NCI-H128 (cell line): ENCODE measurements at regions not wholly inside any gene's neighbourhood (a gene's known extent, or its start where the extent isn't known, plus 50 kb on each side); places are given as distances from the start of the nearest gene placed in this dataset.

ENCODE experiments used
- DNase-seq: peaks from one replicate; lab custom pipeline; 2025; ENCODE audit not compliant: unreplicated experiment; lab: John Stamatoyannopoulos, UW

GRCh38 chr15:47283246-47283645, 434.1 kb upstream of the SEMA6D start:
- no peak for DNase-seq

GRCh38 chr15:47288794-47289193, 428.5 kb upstream of the SEMA6D start:
- DNase-seq, result no peak

- DNase-seq, result no peak
Measured at GRCh38 chr15:47289656-47290055, 427.6 kb upstream of the SEMA6D start.

GRCh38 chr15:47291767-47292166, 425.5 kb upstream of the SEMA6D start:
- DNase-seq, result no peak

GRCh38 chr15:47292638-47293190, 424.6 kb upstream of the SEMA6D start:
- no peak for DNase-seq

- no peak for DNase-seq
Measured at GRCh38 chr15:47293466-47294162, 423.7 kb upstream of the SEMA6D start.

- DNase-seq, result no peak
Measured at GRCh38 chr15:47294765-47295259, 422.5 kb upstream of the SEMA6D start.

- DNase-seq, result no peak
Measured at GRCh38 chr15:47296881-47297280, 420.4 kb upstream of the SEMA6D start.

- no peak for DNase-seq
Measured at GRCh38 chr15:47299846-47300434, 417.4 kb upstream of the SEMA6D start.

- no peak for DNase-seq
Measured at GRCh38 chr15:47300596-47300995, 416.7 kb upstream of the SEMA6D start.

GRCh38 chr15:47301481-47301880, 415.8 kb upstream of the SEMA6D start:
- peak; percentile 18 for DNase-seq

- DNase-seq, result no peak
Measured at GRCh38 chr15:47304656-47305055, 412.6 kb upstream of the SEMA6D start.

- no peak for DNase-seq
Measured at GRCh38 chr15:47312161-47312560, 405.1 kb upstream of the SEMA6D start.

GRCh38 chr15:47326410-47327333, 390.6 kb upstream of the SEMA6D start:
- no peak for DNase-seq

GRCh38 chr15:47331829-47332393, 385.4 kb upstream of the SEMA6D start:
- peak; percentile 43 for DNase-seq

GRCh38 chr15:47332481-47332880, 384.8 kb upstream of the SEMA6D start:
- DNase-seq, result no peak

GRCh38 chr15:47333734-47334133, 383.6 kb upstream of the SEMA6D start:
- DNase-seq, result no peak

- DNase-seq, result no peak
Measured at GRCh38 chr15:47334805-47335535, 382.3 kb upstream of the SEMA6D start.

- DNase-seq, result no peak
Measured at GRCh38 chr15:47337106-47337505, 380.2 kb upstream of the SEMA6D start.

- no peak for DNase-seq
Measured at GRCh38 chr15:47337836-47338235, 379.5 kb upstream of the SEMA6D start.
